ENCODE measurements at regions not wholly inside any gene's neighbourhood (a gene's known extent, or its start where the extent isn't known, plus 50 kb on each side); places are given as distances from the start of the nearest gene placed in this dataset.

DNA sequence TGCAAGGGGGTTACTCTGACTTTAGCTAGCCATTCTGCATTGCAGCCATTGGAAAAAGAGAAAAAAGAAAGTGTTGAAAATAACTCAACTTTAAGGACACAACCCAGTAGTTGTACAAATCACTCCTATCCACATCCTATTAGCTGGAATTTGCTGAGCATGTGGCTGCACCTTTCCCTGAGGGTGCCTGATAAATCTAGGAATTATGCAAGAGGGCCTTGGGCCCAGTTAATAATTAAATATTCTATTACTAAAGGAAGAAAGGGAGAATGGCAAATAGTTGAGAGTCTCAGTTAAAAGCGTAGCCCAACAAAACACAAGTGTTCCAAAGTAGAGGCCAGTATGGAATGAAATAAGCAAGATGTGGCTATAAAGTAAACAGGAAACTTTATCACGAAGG, 200.9 kb upstream of the CNTNAP2 start:
- TF ChIP-seq POLR2AphosphoS5 (IDR thresholded peaks at IDR 0.05; ENCODE audit: low read depth, low read length) (no peak), POLR2A (IDR thresholded peaks at IDR 0.05; ENCODE audit: low read depth, low read length) (no peak), TAF1 (IDR thresholded peaks at IDR 0.05; ENCODE audit: borderline replicate concordance, low read depth, low read length) (no peak)
- FAIRE-seq (no peak), DNase-seq (ENCODE audit: insufficient read length) (no peak)

DNA sequence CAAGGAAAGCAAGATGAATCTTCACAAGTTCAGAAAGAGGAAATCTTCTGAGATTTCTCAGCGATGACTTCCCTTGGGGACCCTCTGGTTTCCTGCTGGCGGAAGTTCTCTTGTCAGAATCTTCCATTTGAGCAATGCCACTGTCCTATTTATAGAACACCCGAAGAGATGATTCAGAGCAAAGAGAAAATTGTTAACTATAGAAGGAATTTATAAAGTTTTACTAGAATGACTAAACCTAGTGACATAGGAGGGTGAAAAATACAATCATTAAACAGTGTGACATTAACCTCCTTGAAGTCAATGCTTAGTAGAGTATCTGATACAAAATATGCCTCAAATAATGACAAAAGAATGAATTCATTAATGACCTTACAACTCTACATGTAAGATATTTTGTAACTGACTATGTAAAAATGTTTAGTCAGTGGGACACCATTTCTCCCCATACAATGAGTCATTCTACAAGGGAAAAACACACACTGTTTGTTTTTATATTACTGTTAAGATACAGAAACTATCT, 206.5 kb upstream of the CNTNAP2 start:
- TF ChIP-seq POLR2A (IDR thresholded peaks at IDR 0.05; ENCODE audit: low read depth, low read length) (no peak), POLR2AphosphoS5 (IDR thresholded peaks at IDR 0.05; ENCODE audit: low read depth, low read length) (no peak), TAF1 (IDR thresholded peaks at IDR 0.05; ENCODE audit: borderline replicate concordance, low read depth, low read length) (no peak)
- FAIRE-seq (no peak), DNase-seq (ENCODE audit: insufficient read length) (no peak)

DNA sequence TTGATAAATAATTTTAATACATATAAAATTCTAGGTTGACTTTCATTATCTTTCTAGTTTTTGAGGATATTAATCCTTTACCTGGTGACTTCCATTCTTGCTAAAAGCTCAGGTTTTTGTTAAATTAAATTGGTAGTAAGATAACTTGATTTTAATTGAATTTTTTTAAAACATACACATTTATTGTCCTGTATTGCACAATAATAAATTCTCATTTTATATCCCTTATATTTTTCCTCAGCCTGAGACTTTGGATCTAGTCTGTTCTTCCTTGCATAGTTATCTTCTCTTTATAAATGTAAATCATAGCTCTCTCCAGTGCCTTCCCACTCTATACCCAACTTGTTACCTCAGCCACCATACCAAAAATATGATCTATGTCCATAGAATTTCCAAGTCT, 212.9 kb upstream of the CNTNAP2 start:
- TF ChIP-seq POLR2A (IDR thresholded peaks at IDR 0.05; ENCODE audit: low read depth, low read length) = no peak
- no peak for TF ChIP-seq TAF1 (IDR thresholded peaks at IDR 0.05; ENCODE audit: borderline replicate concordance, low read depth, low read length)
- TF ChIP-seq POLR2AphosphoS5 (IDR thresholded peaks at IDR 0.05; ENCODE audit: low read depth, low read length) = no peak
- DNase-seq (ENCODE audit: insufficient read length) (no peak), FAIRE-seq (no peak)

GRCh38 chr7:145902123-145902522, 214.5 kb upstream of the CNTNAP2 start:
- DNase-seq (ENCODE audit: insufficient read length) (no peak), FAIRE-seq (no peak)
- no peak for TF ChIP-seq TAF1 (IDR thresholded peaks at IDR 0.05; ENCODE audit: borderline replicate concordance, low read depth, low read length)
- TF ChIP-seq POLR2AphosphoS5 (IDR thresholded peaks at IDR 0.05; ENCODE audit: low read depth, low read length) = no peak
- TF ChIP-seq POLR2A (IDR thresholded peaks at IDR 0.05; ENCODE audit: low read depth, low read length) = no peak

DNA sequence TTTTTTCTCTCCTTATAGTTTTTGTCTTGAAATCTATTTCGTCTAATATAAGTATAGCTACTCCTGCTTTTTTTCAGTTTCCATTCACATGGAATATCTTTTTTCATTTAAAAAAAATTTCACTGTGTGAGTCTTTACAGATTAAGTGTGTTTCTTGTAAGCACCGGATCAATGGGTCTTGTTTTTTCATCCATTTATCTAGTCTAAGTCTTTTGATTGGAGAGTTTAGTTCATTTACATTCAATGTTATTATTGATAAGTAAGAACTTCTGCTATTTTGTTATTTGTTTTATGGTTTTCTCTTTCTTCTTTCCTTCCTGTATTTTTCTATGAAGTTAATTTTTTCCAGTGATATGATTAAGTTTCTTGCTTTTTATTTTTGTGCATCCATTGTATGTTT, 216.7 kb upstream of the CNTNAP2 start:
- FAIRE-seq (no peak), DNase-seq (ENCODE audit: insufficient read length) (no peak)
- TF ChIP-seq POLR2A (IDR thresholded peaks at IDR 0.05; ENCODE audit: low read depth, low read length) (no peak), TAF1 (IDR thresholded peaks at IDR 0.05; ENCODE audit: borderline replicate concordance, low read depth, low read length) (no peak), POLR2AphosphoS5 (IDR thresholded peaks at IDR 0.05; ENCODE audit: low read depth, low read length) (no peak)

DNA sequence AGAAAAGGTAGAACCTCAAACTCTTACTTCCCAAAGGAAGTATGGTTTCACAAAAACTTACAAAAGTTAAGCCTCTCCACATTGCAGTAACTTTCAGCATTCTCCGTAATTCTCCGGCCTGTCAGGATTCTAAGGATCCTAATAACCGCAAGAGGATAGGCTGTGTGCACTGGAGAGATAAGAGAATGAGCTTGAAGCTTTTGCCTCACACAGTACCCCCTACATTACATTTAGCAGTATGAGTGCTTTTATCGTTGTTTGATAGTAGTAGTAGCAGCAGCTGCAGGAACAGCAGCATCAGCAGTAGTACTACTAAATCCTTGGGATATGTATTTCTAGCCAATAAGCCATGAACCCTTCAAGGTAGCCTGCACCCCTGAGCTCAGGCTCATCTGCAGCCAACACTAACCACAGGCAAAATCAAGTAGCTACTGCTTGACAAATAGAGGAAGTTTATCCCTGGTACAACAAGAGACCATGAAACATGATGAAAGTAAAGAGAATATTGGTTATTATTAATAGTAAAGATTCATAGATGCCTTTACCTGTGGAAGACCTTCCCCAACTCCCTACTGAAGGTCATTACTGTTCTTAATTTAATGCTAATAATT, 222.6 kb upstream of the CNTNAP2 start:
- TF ChIP-seq TAF1 (IDR thresholded peaks at IDR 0.05; ENCODE audit: borderline replicate concordance, low read depth, low read length) (no peak), POLR2AphosphoS5 (IDR thresholded peaks at IDR 0.05; ENCODE audit: low read depth, low read length) (no peak), POLR2A (IDR thresholded peaks at IDR 0.05; ENCODE audit: low read depth, low read length) (no peak)
- FAIRE-seq = no peak

GRCh38 chr7:145884716-145885514, 231.7 kb upstream of the CNTNAP2 start:
- no peak for FAIRE-seq
- DNase-seq (ENCODE audit: insufficient read length) = no peak
- TF ChIP-seq TAF1 (IDR thresholded peaks at IDR 0.05; ENCODE audit: borderline replicate concordance, low read depth, low read length) = no peak
- TF ChIP-seq POLR2A (IDR thresholded peaks at IDR 0.05; ENCODE audit: low read depth, low read length) = no peak

More for the DNA sequence above, 222.6 kb upstream of the CNTNAP2 start:
- DNase-seq (ENCODE audit: insufficient read length) = no peak

- no peak for FAIRE-seq
- no peak for DNase-seq (ENCODE audit: insufficient read length)
- TF ChIP-seq TAF1 (IDR thresholded peaks at IDR 0.05; ENCODE audit: borderline replicate concordance, low read depth, low read length) (no peak), POLR2A (IDR thresholded peaks at IDR 0.05; ENCODE audit: low read depth, low read length) (no peak), POLR2AphosphoS5 (IDR thresholded peaks at IDR 0.05; ENCODE audit: low read depth, low read length) (no peak)
These were observed 240.2 kb upstream of the CNTNAP2 start for GRCh38 chr7:145876376-145876775.

DNA sequence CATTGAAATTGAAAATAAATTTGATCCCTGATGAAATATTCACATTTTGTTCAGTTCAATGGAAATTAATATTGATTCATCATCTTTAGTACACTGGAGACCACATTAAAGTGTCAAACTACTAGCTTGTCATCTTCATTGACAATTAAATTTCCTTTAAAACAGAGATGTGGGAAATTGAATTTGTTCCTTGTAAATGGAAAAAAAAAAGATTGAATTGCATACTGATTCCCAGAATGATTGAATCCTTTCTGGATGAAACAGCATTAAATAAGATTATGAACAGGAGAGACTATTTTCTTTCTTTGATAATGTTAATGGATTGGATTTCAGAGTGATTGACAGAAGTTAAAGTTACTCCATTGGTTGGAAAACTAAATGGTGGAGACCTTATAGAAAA, 241.3 kb upstream of the CNTNAP2 start:
- TF ChIP-seq POLR2AphosphoS5 (IDR thresholded peaks at IDR 0.05; ENCODE audit: low read depth, low read length) = no peak
- no peak for TF ChIP-seq POLR2A (IDR thresholded peaks at IDR 0.05; ENCODE audit: low read depth, low read length)
- FAIRE-seq (no peak), DNase-seq (ENCODE audit: insufficient read length) (no peak)

DNA sequence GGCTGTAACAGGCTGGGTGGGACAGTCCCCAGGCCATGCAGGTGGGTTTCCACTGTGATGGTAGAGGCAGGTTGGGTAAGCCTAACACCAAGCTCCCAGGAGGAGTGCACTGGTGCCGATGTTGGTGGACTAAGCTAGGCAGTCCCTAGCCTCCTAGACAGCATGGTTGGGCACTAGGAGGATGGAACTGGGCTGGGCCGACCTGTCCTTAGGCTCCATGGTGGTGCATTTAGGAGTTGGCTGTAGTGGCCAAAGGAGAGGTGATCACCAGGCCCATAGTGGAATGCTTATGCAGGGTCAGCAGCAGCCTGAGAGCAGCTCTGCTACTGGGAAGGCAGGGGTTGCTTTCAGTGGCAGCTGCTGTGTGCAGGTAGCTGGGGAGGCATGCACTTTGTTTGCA, 247.7 kb upstream of the CNTNAP2 start:
- FAIRE-seq (no peak), DNase-seq (ENCODE audit: insufficient read length) (no peak)
- TF ChIP-seq POLR2AphosphoS5 (IDR thresholded peaks at IDR 0.05; ENCODE audit: low read depth, low read length) = no peak
- no peak for TF ChIP-seq POLR2A (IDR thresholded peaks at IDR 0.05; ENCODE audit: low read depth, low read length)
- no peak for TF ChIP-seq TAF1 (IDR thresholded peaks at IDR 0.05; ENCODE audit: borderline replicate concordance, low read depth, low read length)

GRCh38 chr7:145862212-145862611, 254.4 kb upstream of the CNTNAP2 start:
- no peak for TF ChIP-seq TAF1 (IDR thresholded peaks at IDR 0.05; ENCODE audit: borderline replicate concordance, low read depth, low read length)
- TF ChIP-seq POLR2A (IDR thresholded peaks at IDR 0.05; ENCODE audit: low read depth, low read length) = no peak
- TF ChIP-seq POLR2AphosphoS5 (IDR thresholded peaks at IDR 0.05; ENCODE audit: low read depth, low read length) = no peak
- FAIRE-seq (no peak), DNase-seq (ENCODE audit: insufficient read length) (no peak)

GRCh38 chr7:145860809-145861208, 255.8 kb upstream of the CNTNAP2 start:
- TF ChIP-seq TAF1 (IDR thresholded peaks at IDR 0.05; ENCODE audit: borderline replicate concordance, low read depth, low read length) = no peak
- TF ChIP-seq POLR2AphosphoS5 (IDR thresholded peaks at IDR 0.05; ENCODE audit: low read depth, low read length) = no peak
- no peak for TF ChIP-seq POLR2A (IDR thresholded peaks at IDR 0.05; ENCODE audit: low read depth, low read length)
- DNase-seq (ENCODE audit: insufficient read length) (no peak), FAIRE-seq (no peak)
